ENCODE measurements at regions not wholly inside any gene's neighbourhood (a gene's known extent, or its start where the extent isn't known, plus 50 kb on each side); places are given as distances from the start of the nearest gene placed in this dataset.

- DNase-seq = peak; percentile 4
Observed at GRCh38 chr13:99859178-99860177, 112.1 kb downstream of the ZIC5 start.

GRCh38 chr13:99857738-99858137, 113.8 kb downstream of the ZIC5 start:
- no peak for DNase-seq

- no peak for DNase-seq
Observed at GRCh38 chr13:99855526-99856420, 115.8 kb downstream of the ZIC5 start.

GRCh38 chr13:99854366-99854765, 117.2 kb downstream of the ZIC5 start:
- DNase-seq = no peak

- no peak for DNase-seq
Observed at GRCh38 chr13:99847318-99847750, 124.2 kb downstream of the ZIC5 start.

- no peak for DNase-seq
Observed at GRCh38 chr13:99845161-99845874, 126.2 kb downstream of the ZIC5 start.

GRCh38 chr13:99844421-99844820, 127.1 kb downstream of the ZIC5 start:
- DNase-seq = no peak

GRCh38 chr13:99843872-99844271, 127.7 kb downstream of the ZIC5 start:
- no peak for DNase-seq

GRCh38 chr13:99842405-99842804, 129.2 kb downstream of the ZIC5 start:
- DNase-seq = no peak

- no peak for DNase-seq
Observed at GRCh38 chr13:99836291-99836690, 135.3 kb downstream of the ZIC5 start.

GRCh38 chr13:99835442-99835841, 136.1 kb downstream of the ZIC5 start:
- no peak for DNase-seq

- DNase-seq = no peak
Observed at GRCh38 chr13:99834246-99834645, 137.3 kb downstream of the ZIC5 start.

GRCh38 chr13:99832347-99832746, 139.2 kb downstream of the ZIC5 start:
- no peak for DNase-seq

GRCh38 chr13:99830931-99831330, 140.6 kb downstream of the ZIC5 start:
- DNase-seq = no peak

- DNase-seq = no peak
Observed at GRCh38 chr13:99829593-99830239, 141.9 kb downstream of the ZIC5 start.

- DNase-seq = no peak
Observed at GRCh38 chr13:99829161-99829560, 142.4 kb downstream of the ZIC5 start.

GRCh38 chr13:99828735-99829134, 142.8 kb downstream of the ZIC5 start:
- no peak for DNase-seq

- no peak for DNase-seq
Observed at GRCh38 chr13:99828123-99828522, 143.4 kb downstream of the ZIC5 start.

- no peak for DNase-seq
Observed at GRCh38 chr13:99827011-99827772, 144.4 kb downstream of the ZIC5 start.

- DNase-seq = no peak
Observed at GRCh38 chr13:99823961-99824360, 147.6 kb downstream of the ZIC5 start.

- DNase-seq = no peak
Observed at GRCh38 chr13:99822820-99823219, 148.7 kb downstream of the ZIC5 start.

- DNase-seq = no peak
Observed at GRCh38 chr13:99821741-99822140, 149.8 kb downstream of the ZIC5 start.

Measured in CD4-positive, alpha-beta T cell treated with Interleukin-4 for 4 hours (primary cell).